ENCODE measurements at regions not wholly inside any gene's neighbourhood (a gene's known extent, or its start where the extent isn't known, plus 50 kb on each side); places are given as distances from the start of the nearest gene placed in this dataset.

DNA sequence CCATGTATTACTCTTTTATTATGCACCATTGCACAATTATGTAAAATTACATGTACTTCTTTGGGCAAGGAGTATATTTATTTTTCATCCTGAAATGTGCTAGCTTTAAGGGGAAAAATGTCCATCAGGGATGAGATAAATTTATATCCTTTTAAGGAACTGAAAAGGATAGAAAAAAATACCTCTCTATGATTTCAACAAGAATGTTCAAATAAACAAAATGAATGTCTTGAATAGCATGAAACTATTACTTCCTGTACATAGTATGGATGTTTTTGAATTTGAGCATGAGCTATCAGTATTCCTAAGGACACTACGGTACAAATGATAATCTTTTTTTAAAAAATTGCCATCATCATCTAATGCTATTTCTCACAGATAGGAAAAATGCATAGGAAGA is 1611.9 kb upstream of the ZEB2 start:
- ChIA-PET CTCF (no interaction called here), POLR2A (ENCODE audit: low non-redundant PET) (no interaction called here)
- DNase-seq (ENCODE audit: low spot score): no peak
- TF ChIP-seq, protein P1, sequence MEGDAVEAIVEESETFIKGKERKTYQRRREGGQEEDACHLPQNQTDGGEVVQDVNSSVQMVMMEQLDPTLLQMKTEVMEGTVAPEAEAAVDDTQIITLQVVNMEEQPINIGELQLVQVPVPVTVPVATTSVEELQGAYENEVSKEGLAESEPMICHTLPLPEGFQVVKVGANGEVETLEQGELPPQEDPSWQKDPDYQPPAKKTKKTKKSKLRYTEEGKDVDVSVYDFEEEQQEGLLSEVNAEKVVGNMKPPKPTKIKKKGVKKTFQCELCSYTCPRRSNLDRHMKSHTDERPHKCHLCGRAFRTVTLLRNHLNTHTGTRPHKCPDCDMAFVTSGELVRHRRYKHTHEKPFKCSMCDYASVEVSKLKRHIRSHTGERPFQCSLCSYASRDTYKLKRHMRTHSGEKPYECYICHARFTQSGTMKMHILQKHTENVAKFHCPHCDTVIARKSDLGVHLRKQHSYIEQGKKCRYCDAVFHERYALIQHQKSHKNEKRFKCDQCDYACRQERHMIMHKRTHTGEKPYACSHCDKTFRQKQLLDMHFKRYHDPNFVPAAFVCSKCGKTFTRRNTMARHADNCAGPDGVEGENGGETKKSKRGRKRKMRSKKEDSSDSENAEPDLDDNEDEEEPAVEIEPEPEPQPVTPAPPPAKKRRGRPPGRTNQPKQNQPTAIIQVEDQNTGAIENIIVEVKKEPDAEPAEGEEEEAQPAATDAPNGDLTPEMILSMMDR (conservative IDR thresholded peaks at IDR 0.05; ENCODE audit: low read depth): no peak
- no peak overlapping the region for H3K27ac ChIP-seq

- TF ChIP-seq, protein P1 (conservative IDR thresholded peaks at IDR 0.05; ENCODE audit: low read depth): no peak
- no peak overlapping the region for H3K27ac ChIP-seq
- POLR2A ChIA-PET (ENCODE audit: low non-redundant PET): no interaction called here
- DNase-seq (ENCODE audit: low spot score): no peak
- CTCF ChIA-PET: no interaction called here
These were observed 1611.1 kb upstream of the ZEB2 start for GRCh38 chr2:146131048-146131447.

DNA sequence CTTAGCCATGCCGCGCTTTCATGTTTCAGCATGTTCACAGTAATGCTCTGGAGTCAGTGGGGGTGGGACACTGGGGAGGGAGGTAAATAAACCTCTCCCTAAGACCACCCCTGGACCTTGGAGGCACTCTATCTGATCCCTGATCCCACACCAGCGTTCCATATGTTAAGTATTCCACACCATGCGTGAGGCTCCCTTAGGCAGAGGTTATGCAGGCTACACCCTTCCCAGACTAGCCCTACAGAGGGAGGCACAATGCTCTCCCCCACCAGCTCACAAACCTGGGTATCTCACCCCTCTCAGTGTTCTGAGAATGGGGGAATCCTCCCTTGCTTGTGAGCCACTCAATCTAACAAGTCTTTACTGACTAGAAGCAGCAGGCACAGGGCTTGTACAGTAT is 1610.4 kb upstream of the ZEB2 start:
- POLR2A ChIA-PET (ENCODE audit: low non-redundant PET): no interaction called here
- no peak overlapping the region for H3K27ac ChIP-seq
- CTCF ChIA-PET: no interaction called here

DNA sequence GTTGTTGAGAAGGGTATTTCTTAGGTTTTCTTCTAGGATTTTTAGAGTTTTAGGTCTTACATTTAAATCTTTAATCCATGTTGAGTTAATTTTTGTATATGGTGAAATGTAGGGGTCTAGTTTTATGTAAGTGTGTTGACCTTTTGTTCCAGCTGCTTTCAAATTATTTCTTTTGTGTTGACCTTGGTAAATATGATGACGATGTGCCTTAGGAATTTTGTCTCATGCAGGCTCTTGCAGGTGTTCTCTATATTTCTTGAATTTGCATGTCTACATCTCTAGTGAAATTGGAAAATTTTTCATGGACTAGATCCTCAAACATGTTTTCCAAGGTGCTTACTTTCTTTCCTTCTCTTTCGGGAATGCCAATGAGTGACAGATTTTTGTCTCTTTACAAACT is 1609.3 kb upstream of the ZEB2 start:
- ChIA-PET CTCF (no interaction called here), POLR2A (ENCODE audit: low non-redundant PET) (no interaction called here)
- TF ChIP-seq, protein P1 (conservative IDR thresholded peaks at IDR 0.05; ENCODE audit: low read depth): no peak
- H3K27ac ChIP-seq: no peak overlapping the region
- DNase-seq (ENCODE audit: low spot score): no peak

More for the DNA sequence above, 1610.4 kb upstream of the ZEB2 start:
- TF ChIP-seq, protein P1 (conservative IDR thresholded peaks at IDR 0.05; ENCODE audit: low read depth): no peak
- no peak for DNase-seq (ENCODE audit: low spot score)

DNA sequence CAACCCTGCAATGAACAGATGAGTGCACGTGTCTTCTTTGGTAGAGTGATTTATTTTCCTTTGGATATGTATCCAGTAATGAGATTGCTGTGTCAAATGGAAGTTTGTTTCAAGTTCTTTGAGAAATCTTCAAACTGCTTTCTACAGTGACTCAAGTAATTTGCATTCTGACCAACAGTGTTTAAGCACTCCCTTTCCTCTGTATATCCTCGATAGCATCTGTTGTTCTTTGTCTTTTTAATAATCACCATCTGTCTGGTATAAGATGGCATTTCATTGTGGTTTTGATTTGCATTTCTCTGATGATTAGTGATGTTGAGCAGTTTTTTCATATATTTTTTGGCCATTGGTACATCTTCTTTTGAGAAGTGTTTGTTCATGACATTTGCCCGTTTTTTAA is 1608.3 kb upstream of the ZEB2 start:
- ChIA-PET CTCF (no interaction called here), POLR2A (ENCODE audit: low non-redundant PET) (no interaction called here)
- TF ChIP-seq, protein P1 (conservative IDR thresholded peaks at IDR 0.05; ENCODE audit: low read depth): no peak
- DNase-seq (ENCODE audit: low spot score): no peak
- no peak overlapping the region for H3K27ac ChIP-seq

GRCh38 chr2:146125551-146125950 is 1605.6 kb upstream of the ZEB2 start:
- TF ChIP-seq, protein P1 (conservative IDR thresholded peaks at IDR 0.05; ENCODE audit: low read depth): no peak
- ChIA-PET CTCF (no interaction called here), POLR2A (ENCODE audit: low non-redundant PET) (no interaction called here)
- no peak overlapping the region for H3K27ac ChIP-seq
- DNase-seq (ENCODE audit: low spot score): no peak

- DNase-seq (ENCODE audit: low spot score): no peak
- TF ChIP-seq, protein P1 (conservative IDR thresholded peaks at IDR 0.05; ENCODE audit: low read depth): no peak
- H3K27ac ChIP-seq: no peak overlapping the region
- ChIA-PET CTCF (no interaction called here), POLR2A (ENCODE audit: low non-redundant PET) (no interaction called here)
These were observed 1604.8 kb upstream of the ZEB2 start for GRCh38 chr2:146124741-146125140.
